ENCODE measurements at regions not wholly inside any gene's neighbourhood (a gene's known extent, or its start where the extent isn't known, plus 50 kb on each side); places are given as distances from the start of the nearest gene placed in this dataset.

DNA sequence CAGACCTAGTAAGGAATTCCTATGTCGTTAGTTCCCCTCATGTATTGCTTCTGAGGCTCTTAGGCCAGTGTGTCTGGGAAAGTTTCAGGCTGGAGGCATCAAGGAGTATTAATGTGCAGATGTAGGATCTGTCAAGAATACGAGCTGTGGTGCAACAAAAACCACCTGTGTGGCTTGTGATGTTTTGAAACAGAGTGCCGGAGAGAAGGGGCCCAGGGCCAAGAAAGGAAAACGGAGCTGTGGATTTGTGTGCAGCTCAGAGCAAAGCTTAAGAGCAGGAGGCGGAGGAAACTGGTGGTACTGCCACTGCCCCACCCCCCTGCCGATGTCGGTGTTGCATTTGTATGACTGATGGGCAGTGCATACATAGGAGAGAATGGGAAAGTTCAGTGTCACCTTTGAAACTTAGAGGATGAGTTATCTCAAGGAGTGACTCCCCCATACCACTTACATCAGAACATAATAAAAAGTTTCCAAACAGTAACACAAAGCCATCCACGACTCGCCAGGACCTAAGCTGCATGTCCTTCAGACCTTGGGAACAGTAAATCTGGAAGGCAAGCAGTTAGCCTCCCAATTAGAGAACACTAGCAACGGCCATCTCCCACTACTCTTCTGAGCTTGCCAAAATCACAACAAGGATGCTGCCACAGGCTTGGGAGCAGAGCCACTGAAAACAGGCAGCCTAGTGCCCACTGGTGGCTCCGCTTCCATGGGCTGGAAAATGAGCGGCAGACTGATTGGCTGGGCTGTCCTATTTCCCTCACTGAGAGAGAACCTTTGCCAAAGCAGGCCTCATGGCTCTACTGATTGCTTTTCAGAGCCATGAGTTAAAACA is 152.7 kb upstream of the NT5C1B start:
- no peaks in the 10 kb centered on the region for H3K9me3 ChIP-seq
- TF ChIP-seq CTCF (IDR thresholded peaks at IDR 0.05 in 4 of 5, conservative IDR thresholded peaks at IDR 0.05 in 1 of 5) (no peak), POLR2A (IDR thresholded peaks at IDR 0.05) (no peak)
- no peak overlapping the region for H3K4me3 ChIP-seq
- in situ Hi-C loops (cut with MboI; ENCODE audit: low sequenced_read_pairs in 4 of 4): loop anchor here in 3 of 4 donors (10.0 kb wide), 2 partner anchors 623 to 1123 kb away; no protein-coding TSS in a partner anchor
- DNase-seq (no peak), ATAC-seq (no peak)
- no peak overlapping the region for H3K27ac ChIP-seq
- H3K27me3 ChIP-seq: no peaks in the 10 kb centered on the region
- no peaks in the 10 kb centered on the region for H3K4me1 ChIP-seq
- intact Hi-C loops (cut with DNase I; ENCODE audit: low total_unique reads): no loop called here
- H3K36me3 ChIP-seq: no peaks in the 10 kb centered on the region

DNA sequence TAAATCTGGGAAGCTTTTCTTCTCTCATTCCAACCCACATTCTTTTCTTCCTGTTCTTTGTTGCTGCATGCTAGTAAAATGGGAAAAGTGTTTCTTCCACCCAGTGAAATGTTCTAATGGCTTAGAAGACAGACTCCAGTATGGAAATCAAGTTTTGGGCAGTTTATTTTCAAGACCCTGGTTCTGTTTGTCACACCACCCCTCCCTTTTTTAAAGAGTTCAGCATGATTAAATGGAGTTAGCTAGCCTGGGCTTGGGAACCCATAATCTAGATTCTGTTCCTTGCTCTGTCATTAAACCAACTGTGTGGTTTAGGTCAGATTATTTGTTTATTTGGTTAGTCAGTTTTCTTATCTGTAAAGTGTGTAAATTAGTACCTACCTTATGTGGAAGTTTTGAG is 151.8 kb upstream of the NT5C1B start:
- DNase-seq (no peak), ATAC-seq (no peak)
- H3K4me1 ChIP-seq: no peaks in the 10 kb centered on the region
- H3K27ac ChIP-seq: no peak overlapping the region
- no peaks in the 10 kb centered on the region for H3K36me3 ChIP-seq
- in situ Hi-C loops (cut with MboI; ENCODE audit: low sequenced_read_pairs in 4 of 4) (loop anchor here in 3 of 4 donors (10.0 kb wide), 2 partner anchors 624 to 1124 kb away; no protein-coding TSS in a partner anchor), intact Hi-C loops (cut with DNase I; ENCODE audit: low total_unique reads) (no loop called here)
- H3K4me3 ChIP-seq: no peak overlapping the region
- TF ChIP-seq CTCF (IDR thresholded peaks at IDR 0.05 in 4 of 5, conservative IDR thresholded peaks at IDR 0.05 in 1 of 5) (no peak), POLR2A (IDR thresholded peaks at IDR 0.05) (no peak)
- no peaks in the 10 kb centered on the region for H3K27me3 ChIP-seq
- no peaks in the 10 kb centered on the region for H3K9me3 ChIP-seq

DNA sequence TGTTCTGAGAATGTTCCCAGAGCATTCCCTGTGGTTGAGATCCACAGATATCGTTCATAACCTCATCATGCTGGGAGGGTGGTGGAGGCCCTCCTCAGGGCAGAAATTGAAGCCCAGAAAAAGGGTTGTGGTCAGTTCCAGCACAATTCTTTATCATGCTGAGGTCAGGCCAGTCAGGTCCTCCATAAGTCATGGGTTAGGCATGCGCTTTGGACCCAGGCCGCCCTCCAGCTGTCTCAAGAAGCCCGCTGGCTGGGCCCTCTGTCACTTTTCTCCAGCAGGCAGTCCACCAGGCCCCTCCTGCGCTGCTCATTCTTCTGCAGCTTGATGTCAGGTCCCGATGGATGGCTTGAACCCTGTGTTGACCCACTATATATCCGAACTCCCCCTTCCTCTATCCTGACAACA is 151.1 kb upstream of the NT5C1B start:
- ATAC-seq (no peak), DNase-seq (no peak)
- Histone ChIP-seq H3K4me3 (no peak overlapping the region), H3K27ac (no peak overlapping the region), H3K36me3 (no peaks in the 10 kb centered on the region), H3K9me3 (no peaks in the 10 kb centered on the region), H3K4me1 (no peaks in the 10 kb centered on the region), H3K27me3 (no peaks in the 10 kb centered on the region)
- TF ChIP-seq POLR2A (IDR thresholded peaks at IDR 0.05) (no peak), CTCF (IDR thresholded peaks at IDR 0.05 in 4 of 5, conservative IDR thresholded peaks at IDR 0.05 in 1 of 5) (no peak)
- in situ Hi-C loops (cut with MboI; ENCODE audit: low sequenced_read_pairs in 4 of 4) (loop anchor here in 3 of 4 donors (10.0 kb wide), 2 partner anchors 624 to 1124 kb away; no protein-coding TSS in a partner anchor), intact Hi-C loops (cut with DNase I; ENCODE audit: low total_unique reads) (no loop called here)

GRCh38 chr2:18731666-18732065 is 142.3 kb upstream of the NT5C1B start:
- no peaks in the 10 kb centered on the region for H3K27me3 ChIP-seq
- no peaks in the 10 kb centered on the region for H3K9me3 ChIP-seq
- ATAC-seq (no peak), DNase-seq (no peak)
- no peak overlapping the region for H3K4me3 ChIP-seq
- TF ChIP-seq CTCF (IDR thresholded peaks at IDR 0.05 in 4 of 5, conservative IDR thresholded peaks at IDR 0.05 in 1 of 5) (no peak), POLR2A (IDR thresholded peaks at IDR 0.05) (no peak)
- H3K36me3 ChIP-seq: no peaks in the 10 kb centered on the region
- H3K27ac ChIP-seq: no peak overlapping the region
- in situ Hi-C loops (cut with MboI; ENCODE audit: low sequenced_read_pairs in 4 of 4): no loop called here
- H3K4me1 ChIP-seq: no peaks in the 10 kb centered on the region
- intact Hi-C loops (cut with DNase I; ENCODE audit: low total_unique reads): no loop called here
